SU-DHL-6 (cell line): ENCODE measurements at regions not wholly inside any gene's neighbourhood (a gene's known extent, or its start where the extent isn't known, plus 50 kb on each side); places are given as distances from the start of the nearest gene placed in this dataset.

Source experiments
- CTCF ChIP-seq: fragments of 200-600 bp; sonication (generic); IDR thresholded peaks from one replicate; pipeline ENCODE4 v1.5.1; 2017; ENCODE audit warnings: antibody characterized with exemption, mild to moderate bottlenecking, low read length, moderate library complexity; ENCODE audit not compliant: insufficient read depth, poor library complexity, severe bottlenecking
- EZH2phosphoT487 ChIP-seq: fragments of 200-600 bp; sonication (generic), shearing (Covaris generic); conservative IDR thresholded peaks from 2 replicates; pipeline ENCODE4 v1.6.1; 2018; ENCODE audit warnings: mild to moderate bottlenecking, antibody characterized with exemption, low read length, moderate library complexity, mixed read lengths

- TF ChIP-seq CTCF, result no peak
- TF ChIP-seq EZH2phosphoT487, result no peak
Observed at GRCh38 chr5:100142607-100143006, 392.6 kb upstream of the FAM174A start.
